ENCODE measurements at regions not wholly inside any gene's neighbourhood (a gene's known extent, or its start where the extent isn't known, plus 50 kb on each side); places are given as distances from the start of the nearest gene placed in this dataset.
"Not testable (repeated sequence)": the region's sequence is repeated elsewhere in the genome, so short reads cannot be mapped to it uniquely, and the experiment has no call there.

DNA sequence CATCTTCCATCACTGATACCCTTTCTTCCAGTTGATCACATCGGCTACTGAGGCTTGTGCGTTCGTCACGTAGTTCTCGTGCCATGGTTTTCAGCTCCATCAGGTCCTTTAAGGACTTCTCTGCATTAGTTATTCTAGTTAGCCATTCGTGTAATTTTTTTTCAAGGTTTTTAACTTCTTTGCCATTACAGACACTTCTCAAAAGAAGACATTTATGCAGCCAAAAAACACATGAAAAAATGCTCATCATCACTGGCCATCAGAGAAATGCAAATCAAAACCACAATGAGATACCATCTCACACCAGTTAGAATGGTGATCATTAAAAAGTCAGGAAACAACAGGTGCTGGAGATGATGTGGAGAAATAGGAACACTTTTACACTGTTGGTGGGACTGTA is 430.7 kb downstream of the DOK5 start:
- TF ChIP-seq CTCF, POLR2A, EP300 (IDR thresholded peaks at IDR 0.05): not testable (repeated sequence)
